ENCODE measurements at regions not wholly inside any gene's neighbourhood (a gene's known extent, or its start where the extent isn't known, plus 50 kb on each side); places are given as distances from the start of the nearest gene placed in this dataset.
"Not testable (repeated sequence)": the region's sequence is repeated elsewhere in the genome, so short reads cannot be mapped to it uniquely, and the experiment has no call there.

GRCh38 chr9:85208666-85209065 lies 533.1 kb downstream of the AGTPBP1 start:
- no peak for DNase-seq

- DNase-seq = no peak
Measured at GRCh38 chr9:85204176-85204575, 534.6 kb downstream of the NTRK2 start.

GRCh38 chr9:85202596-85202995 lies 533.1 kb downstream of the NTRK2 start:
- DNase-seq = no peak

DNA sequence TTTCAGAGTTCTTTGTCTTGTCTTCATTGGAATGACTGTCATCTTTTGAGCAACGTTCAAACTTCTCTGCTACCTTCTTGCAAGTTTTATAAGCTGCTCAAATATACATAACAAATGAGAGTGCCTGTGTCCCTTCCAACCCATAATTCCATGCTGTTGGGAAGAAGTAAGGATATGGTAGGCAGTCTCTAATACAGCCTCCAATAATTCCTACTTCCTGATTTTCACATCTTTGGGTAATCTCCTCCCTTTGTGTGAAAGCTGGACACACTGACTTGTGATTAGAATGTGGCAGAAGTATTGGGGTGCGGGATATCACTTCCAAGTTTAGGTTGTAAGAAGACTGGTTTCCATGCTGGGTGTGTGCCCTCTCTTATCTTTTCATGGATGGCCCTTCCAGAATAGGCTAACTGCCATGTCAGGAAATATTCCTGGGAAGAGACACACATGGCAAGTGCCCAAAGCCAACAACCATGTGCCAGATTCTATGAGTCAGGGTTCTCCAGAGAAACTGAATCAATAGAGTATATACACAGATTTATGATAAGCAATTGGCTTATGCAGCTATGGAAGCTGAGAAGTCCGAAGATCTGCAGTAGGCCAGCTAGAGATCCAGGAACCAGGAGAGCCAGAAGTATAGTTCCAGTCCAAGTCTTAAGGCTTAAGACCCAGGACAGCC lies 531.3 kb downstream of the NTRK2 start:
- DNase-seq = peak in 2 of 3 donors; percentile 55 to 58

- DNase-seq = peak in 2 of 3 donors; percentile 11 to 68
Measured at GRCh38 chr9:85199866-85200495, 530.5 kb downstream of the NTRK2 start.

GRCh38 chr9:85192750-85193149 lies 523.2 kb downstream of the NTRK2 start:
- no peak for DNase-seq

DNA sequence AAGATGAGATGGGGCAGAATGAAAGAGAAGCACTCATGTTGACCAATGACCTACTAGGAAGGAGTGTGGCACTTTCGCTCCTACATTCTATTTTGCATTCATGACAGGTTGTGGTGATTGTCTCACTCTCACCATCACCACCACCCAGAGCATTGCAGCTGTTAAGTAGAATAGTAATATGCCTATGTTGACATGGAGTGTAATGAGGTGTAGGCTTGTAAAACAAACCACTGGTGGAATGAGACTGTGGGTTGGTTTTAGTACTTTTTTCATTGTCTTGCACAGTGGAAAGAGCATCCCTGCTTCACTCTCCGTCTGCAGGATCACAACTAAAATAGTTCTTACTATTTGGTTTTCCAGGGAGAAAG lies 516.7 kb downstream of the NTRK2 start:
- no peak for DNase-seq

DNA sequence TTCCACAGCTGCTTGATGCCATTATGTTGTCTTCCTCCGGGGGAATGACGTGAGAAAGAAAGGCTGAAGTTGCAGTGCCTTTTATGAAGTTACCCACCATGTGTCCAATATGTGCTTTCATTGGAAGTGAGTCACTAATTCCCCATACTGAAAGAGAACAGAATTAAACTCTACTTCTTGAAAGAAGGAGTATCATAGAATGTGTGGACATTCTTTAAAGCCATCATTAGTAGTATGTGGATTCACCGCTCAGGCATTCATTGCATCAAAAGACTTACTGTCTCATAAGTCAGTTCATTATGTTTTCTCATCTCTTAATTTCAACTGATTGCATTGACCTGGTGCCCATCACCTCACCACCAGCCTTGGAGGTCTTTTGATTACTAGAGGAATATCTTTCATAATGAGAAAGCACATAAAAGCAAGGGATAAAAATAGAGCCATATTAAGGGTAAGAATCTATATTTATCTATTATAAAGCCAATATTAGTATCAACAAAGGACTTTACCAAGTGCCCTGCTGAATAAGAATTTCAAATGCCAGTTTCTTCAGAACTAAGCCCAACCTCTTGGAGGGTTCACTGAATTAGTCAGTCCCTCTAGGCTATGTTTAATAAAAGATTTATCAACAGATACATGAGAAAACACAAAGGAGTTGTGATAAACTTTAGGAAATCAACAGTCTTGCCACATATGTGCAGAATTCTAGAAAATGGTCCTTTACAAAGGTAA lies 516.1 kb downstream of the NTRK2 start:
- no peak for DNase-seq

- no peak for DNase-seq
Measured at GRCh38 chr9:85182383-85182782, 512.9 kb downstream of the NTRK2 start.

DNA sequence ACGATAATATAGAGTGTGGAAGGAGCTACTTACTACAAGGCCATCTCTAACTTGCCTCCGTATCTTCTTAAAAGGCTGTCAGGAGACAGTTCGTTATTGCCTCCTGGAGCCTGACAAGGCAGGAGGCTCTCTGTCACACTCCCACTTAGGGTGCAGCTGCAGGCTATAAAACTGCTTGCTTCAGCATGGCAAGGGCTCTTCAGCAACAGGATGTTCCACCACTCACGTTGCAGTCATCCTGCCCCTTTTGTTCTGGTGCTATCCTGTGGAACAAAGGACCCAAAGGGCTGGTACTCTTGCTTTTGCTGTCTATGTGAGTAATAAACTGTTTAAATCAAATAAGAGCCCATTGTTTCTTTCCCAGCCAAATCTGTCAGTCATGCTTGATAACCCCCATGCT lies 508.9 kb downstream of the NTRK2 start:
- DNase-seq = no peak

DNA sequence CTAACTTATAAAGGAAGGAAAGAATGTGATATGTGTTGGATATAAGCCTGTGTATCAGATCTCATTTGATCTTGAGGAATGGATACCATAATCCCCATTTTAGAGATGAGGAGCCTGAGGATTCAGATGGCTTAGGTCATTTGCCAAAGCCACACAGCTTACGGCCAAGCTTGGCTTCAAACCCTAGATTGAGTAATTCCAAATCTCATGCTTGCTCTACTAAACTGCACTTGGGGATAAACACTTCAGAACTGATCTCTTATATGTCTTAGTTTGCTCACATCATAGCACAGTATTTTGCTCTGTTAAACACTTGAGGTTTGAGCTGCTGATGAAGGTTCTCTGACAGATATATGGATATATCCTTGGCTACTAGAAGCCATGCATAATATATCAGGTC lies 504.4 kb downstream of the NTRK2 start:
- peak in 1 of 3 donors; percentile 24 for DNase-seq

DNA sequence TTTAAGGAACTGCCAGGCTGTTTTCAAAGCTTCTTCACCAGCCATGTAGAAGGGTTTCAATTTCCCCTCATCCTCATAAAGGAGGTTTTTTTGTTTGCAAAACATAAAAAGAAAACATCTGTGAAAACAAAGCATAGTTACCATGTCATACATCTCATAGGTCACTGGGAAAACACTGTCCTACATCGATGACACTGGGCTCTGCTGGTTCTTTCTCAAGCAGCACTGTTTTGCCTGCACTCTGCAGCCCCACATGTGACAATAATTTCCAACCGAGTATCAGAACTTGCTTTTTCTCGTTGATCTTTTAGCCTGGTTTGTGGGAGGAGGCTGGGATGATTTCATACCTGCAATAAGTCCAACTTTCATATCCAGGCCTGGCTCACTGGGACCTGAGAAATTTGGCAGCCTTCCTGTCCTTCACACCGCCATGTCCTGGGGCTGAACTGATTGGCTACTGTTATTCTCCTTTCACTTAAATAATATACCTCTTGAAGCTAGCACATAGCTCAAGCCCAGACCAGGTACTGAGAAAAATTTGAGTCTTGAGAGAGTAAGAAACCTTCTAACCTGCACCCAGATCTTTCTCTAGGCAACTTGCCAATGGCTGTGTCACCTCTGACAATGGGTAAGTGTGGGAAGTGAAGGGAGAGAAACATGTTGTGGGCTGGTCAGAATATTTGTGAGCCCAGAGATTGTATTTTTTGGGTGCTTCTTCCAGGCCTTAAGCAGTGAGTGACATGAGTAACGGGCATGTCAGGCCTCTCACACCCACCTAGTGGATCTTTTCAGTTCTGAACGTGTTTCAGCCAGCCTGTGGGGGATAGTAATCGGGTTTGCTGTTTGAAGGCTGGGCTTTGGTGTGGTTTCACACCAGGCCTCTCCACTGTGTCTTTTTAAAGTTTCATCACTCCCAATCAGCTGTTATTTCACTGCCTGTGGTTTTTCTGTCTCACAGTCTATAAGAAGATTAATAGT lies 502.8 kb downstream of the NTRK2 start:
- DNase-seq = peak; percentile 43 to 76 (median 59)

- no peak for DNase-seq
Measured at GRCh38 chr9:85171163-85171562, 501.6 kb downstream of the NTRK2 start.

- DNase-seq = no peak
Measured at GRCh38 chr9:85168412-85168811, 498.9 kb downstream of the NTRK2 start.

DNA sequence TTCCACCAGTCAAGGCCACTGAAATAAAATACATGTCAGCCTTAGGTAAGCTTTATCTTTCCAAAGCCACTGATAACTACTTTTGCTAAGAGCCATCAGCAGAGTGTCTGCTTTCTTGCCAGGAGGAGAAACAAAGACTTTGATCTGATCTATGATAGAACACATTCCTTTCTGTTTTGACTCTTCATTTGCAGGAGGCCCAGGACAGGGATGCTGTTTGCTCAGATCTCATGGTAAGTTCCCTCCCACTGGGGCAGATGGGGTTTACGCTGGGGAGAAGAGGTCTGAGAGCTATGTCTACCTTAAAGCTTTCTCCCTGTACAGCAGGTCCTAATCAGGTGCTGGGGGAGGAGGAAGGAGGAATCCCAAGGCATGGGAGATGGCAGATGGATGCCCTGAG lies 497.6 kb downstream of the NTRK2 start:
- DNase-seq = no peak

DNA sequence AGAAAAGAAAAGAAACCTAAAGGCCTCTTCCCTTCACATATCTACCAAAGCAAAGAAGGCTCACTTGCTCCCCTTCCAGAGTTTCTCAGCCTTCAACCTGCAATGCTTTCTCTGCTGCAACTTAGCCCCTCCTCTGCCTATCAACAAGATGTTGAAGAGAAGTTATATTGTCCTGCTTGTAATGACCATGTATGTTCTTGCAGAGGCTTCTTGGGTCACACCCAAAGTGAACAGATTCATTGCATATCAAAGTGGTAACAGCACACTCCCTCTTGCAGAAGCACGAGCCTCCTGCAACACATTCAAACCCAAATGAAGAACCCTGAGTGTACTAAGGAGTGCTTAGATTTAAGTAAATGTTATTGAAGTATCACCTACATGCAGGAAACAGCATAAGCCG lies 494.3 kb downstream of the NTRK2 start:
- DNase-seq = no peak

- no peak for DNase-seq
Measured at GRCh38 chr9:85163415-85163814, 493.9 kb downstream of the NTRK2 start.

DNA sequence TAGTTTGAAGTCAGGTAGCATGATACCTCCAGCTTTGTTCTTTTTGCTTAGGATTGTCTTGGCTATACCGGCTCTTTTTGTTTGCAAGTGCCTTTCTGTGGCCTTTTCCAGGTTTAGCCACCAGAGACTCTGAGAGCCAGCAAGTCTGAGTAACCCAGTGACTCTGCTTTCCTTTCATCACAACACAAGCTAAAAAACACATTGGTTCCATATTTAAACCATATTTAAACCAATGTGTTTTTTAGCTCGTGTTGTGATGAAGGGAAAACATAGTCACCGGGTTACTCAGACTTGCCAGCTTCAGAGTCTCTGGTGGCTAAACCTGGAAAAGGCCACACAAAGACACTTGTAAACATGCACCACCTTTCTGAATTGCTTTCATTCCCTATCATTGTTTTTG lies 493.3 kb downstream of the NTRK2 start:
- DNase-seq = no peak

DNA sequence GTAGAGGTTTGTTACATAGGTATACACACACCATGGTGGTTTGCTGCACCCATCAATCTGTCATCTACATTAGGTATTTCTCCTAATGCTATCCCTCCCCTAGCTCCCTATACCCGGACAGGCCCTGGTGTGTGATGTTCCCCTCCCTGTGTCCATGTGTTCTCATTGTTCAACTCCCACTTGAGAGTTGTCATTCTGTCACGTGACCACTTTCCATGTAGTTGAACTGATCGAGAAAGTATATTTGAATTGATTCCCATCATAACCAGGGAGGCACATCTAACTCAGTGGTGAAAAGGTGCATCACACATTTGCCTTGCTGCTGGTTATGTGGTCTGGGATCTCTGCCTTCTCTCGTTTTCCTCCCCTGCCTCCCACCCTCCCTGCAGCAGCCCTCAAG lies 491.4 kb downstream of the NTRK2 start:
- DNase-seq = not testable (repeated sequence)

DNA sequence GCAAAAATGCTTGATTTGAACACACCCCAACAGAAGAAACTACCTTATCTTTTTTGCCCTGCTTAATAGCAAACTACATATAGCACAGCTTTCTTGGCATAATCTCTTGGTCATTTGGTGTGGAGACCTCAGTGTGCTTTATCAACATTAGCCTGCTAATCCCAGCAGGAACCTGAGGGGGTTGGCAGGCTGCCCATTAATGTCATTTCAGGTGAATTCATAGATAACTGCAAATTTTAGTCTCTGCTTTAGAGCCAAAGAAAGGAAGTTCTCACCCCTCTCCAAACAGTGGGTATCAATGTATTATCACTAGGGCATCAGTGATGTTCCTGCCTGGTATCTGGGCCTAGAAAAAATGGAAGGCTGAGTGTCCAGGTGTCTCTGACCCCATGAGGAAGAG lies 489.0 kb downstream of the NTRK2 start:
- no peak for DNase-seq

- no peak for DNase-seq
Measured at GRCh38 chr9:85157772-85158171, 488.2 kb downstream of the NTRK2 start.

DNA sequence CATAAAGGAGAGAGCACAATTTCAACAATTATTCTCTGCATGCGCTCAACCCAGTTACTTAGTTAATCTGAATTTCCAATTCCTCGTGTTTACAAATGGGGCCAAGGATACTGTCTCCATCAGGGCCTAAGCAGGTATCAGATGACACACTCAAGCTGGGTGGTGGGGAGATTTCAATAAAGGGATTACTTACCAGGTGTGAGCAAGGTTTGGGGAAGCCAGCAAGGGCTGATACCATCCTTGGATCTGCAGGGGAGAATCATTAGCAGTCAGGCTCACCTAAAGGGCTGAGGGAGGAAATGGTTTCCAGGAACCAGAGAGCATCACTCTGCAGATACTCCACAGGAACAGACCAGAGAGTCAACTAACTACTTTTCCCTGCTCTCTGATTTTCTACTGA lies 487.1 kb downstream of the NTRK2 start:
- DNase-seq = no peak

All from muscle of back (tissue), 3 donors.